Right kidney (tissue), 1 donor: ENCODE measurements at regions not wholly inside any gene's neighbourhood (a gene's known extent, or its start where the extent isn't known, plus 50 kb on each side); places are given as distances from the start of the nearest gene placed in this dataset.
"Not testable (repeated sequence)": the region's sequence is repeated elsewhere in the genome, so short reads cannot be mapped to it uniquely, and the experiment has no call there.

Experiments
- DNase-seq: peaks from one replicate; pipeline ENCODE4 v3.0.0-alpha.2; 2016

GRCh38 chr13:110044551-110045111 is 258.2 kb upstream of the IRS2 start:
- no peak for DNase-seq

GRCh38 chr13:110042253-110042950 is 256.0 kb upstream of the IRS2 start:
- DNase-seq = no peak

GRCh38 chr13:110041638-110042037 is 255.3 kb upstream of the IRS2 start:
- DNase-seq = not testable (repeated sequence)

GRCh38 chr13:110037925-110038573 is 251.7 kb upstream of the IRS2 start:
- no peak for DNase-seq

- no peak for DNase-seq
Observed at GRCh38 chr13:110036060-110036459, 249.7 kb upstream of the IRS2 start.

GRCh38 chr13:110034031-110034549 is 247.7 kb upstream of the IRS2 start:
- DNase-seq = no peak

GRCh38 chr13:110032969-110033368 is 246.6 kb upstream of the IRS2 start:
- DNase-seq = no peak

- DNase-seq = no peak
Observed at GRCh38 chr13:110030394-110030928, 244.1 kb upstream of the IRS2 start.

GRCh38 chr13:110028838-110029621 is 242.6 kb upstream of the IRS2 start:
- DNase-seq = no peak

- no peak for DNase-seq
Observed at GRCh38 chr13:110028311-110028710, 241.9 kb upstream of the IRS2 start.

GRCh38 chr13:110027470-110028240 is 241.3 kb upstream of the IRS2 start:
- no peak for DNase-seq

GRCh38 chr13:110024645-110024980 is 238.2 kb upstream of the IRS2 start:
- no peak for DNase-seq

- no peak for DNase-seq
Observed at GRCh38 chr13:110023729-110024644, 237.6 kb upstream of the IRS2 start.

GRCh38 chr13:110018009-110018408 is 231.6 kb upstream of the IRS2 start:
- DNase-seq = no peak

- no peak for DNase-seq
Observed at GRCh38 chr13:110017379-110017778, 231.0 kb upstream of the IRS2 start.

- no peak for DNase-seq
Observed at GRCh38 chr13:110015253-110015652, 228.9 kb upstream of the IRS2 start.

GRCh38 chr13:110014719-110015118 is 228.3 kb upstream of the IRS2 start:
- DNase-seq = no peak

GRCh38 chr13:110012102-110012739 is 225.8 kb upstream of the IRS2 start:
- no peak for DNase-seq

- DNase-seq = no peak
Observed at GRCh38 chr13:110010404-110011138, 224.2 kb upstream of the IRS2 start.
